GM23338 (cell line): ENCODE measurements at regions not wholly inside any gene's neighbourhood (a gene's known extent, or its start where the extent isn't known, plus 50 kb on each side); places are given as distances from the start of the nearest gene placed in this dataset.

Source experiments
- CREB1 ChIP-seq: fragments of 250-450 bp; sonication (Bioruptor Pico); IDR thresholded peaks from 2 replicates; pipeline ENCODE4 v1.5.0; 2020; ENCODE audit warnings: low read depth, mild to moderate bottlenecking, moderate library complexity
- EZH2 ChIP-seq: fragments of 200-600 bp; sonication (generic); IDR thresholded peaks from one replicate; pipeline ENCODE4 v1.8.0; 2017; ENCODE audit warnings: antibody characterized with exemption, mild to moderate bottlenecking, low read depth; ENCODE audit not compliant: unreplicated experiment
- EZH2phosphoT487 ChIP-seq: fragments of 200-600 bp; sonication (generic); IDR thresholded peaks from one replicate; pipeline ENCODE4 v1.8.1; 2018; ENCODE audit warnings: antibody characterized with exemption; ENCODE audit not compliant: unreplicated experiment
- JUNB ChIP-seq: IDR thresholded peaks from one replicate; pipeline ENCODE4 v1.6.1; 2016; ENCODE audit warnings: antibody characterized with exemption; ENCODE audit not compliant: unreplicated experiment
- POLR2AphosphoS5 ChIP-seq: IDR thresholded peaks from 2 replicates; pipeline ENCODE4 v1.6.1; 2016; ENCODE audit warnings: antibody characterized with exemption, low read depth
- STAT1 ChIP-seq: IDR thresholded peaks from one replicate; pipeline ENCODE4 v1.6.1; 2016; ENCODE audit warnings: antibody characterized with exemption; ENCODE audit not compliant: unreplicated experiment
- ZNF331 ChIP-seq: fragments of 250-450 bp; sonication (Bioruptor Pico); IDR thresholded peaks from 2 replicates; pipeline ENCODE4 v1.5.0; 2020; ENCODE audit warnings: low read depth, mild to moderate bottlenecking, moderate library complexity
- TF ChIP-seq, protein P1 (sequence below), 2 experiments: fragments of 200-600 bp in 1 of 2; sonication (generic) in 1 of 2; conservative IDR thresholded peaks; 2 replicates each; pipeline versions ENCODE4 v1.5.1 to v1.6.1; 2016 to 2017; ENCODE audit warnings: antibody characterized with exemption in 2 of 2, low read depth in 2 of 2, mild to moderate bottlenecking in 2 of 2, moderate library complexity in 1 of 2
- TF ChIP-seq, protein P2 (sequence below): IDR thresholded peaks from one replicate; pipeline ENCODE4 v1.6.1; 2018; ENCODE audit warnings: antibody characterized with exemption; ENCODE audit not compliant: unreplicated experiment

DNA sequence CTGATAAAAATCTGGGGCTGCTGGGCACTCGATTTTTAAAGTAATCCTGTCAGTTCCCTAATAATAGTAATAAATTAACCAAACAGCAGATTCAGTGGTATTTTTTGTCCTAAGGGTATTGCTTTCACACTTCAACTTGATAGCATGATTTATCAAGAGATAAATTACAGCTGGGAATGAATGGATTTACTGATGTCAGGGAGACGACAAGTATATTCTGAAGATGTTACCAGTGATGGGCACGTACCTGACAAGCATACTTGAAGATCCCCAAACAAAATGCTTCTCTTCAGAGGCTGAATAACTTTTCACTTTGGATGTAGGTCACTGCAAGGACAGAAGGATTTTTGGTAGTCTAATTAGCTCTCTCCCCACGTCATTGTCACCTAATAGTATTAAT is 82.0 kb downstream of the OLFM4 start:
- TF ChIP-seq EZH2 (no peak), EZH2phosphoT487 (no peak), CREB1 (no peak), POLR2AphosphoS5 (no peak), JUNB (no peak), STAT1 (no peak), ZNF331 (CRISPR knock-in tag) (no peak)
- TF ChIP-seq, protein P1, sequence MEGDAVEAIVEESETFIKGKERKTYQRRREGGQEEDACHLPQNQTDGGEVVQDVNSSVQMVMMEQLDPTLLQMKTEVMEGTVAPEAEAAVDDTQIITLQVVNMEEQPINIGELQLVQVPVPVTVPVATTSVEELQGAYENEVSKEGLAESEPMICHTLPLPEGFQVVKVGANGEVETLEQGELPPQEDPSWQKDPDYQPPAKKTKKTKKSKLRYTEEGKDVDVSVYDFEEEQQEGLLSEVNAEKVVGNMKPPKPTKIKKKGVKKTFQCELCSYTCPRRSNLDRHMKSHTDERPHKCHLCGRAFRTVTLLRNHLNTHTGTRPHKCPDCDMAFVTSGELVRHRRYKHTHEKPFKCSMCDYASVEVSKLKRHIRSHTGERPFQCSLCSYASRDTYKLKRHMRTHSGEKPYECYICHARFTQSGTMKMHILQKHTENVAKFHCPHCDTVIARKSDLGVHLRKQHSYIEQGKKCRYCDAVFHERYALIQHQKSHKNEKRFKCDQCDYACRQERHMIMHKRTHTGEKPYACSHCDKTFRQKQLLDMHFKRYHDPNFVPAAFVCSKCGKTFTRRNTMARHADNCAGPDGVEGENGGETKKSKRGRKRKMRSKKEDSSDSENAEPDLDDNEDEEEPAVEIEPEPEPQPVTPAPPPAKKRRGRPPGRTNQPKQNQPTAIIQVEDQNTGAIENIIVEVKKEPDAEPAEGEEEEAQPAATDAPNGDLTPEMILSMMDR (conservative IDR thresholded peaks at IDR 0.05; ENCODE audit: low read depth in 2 of 2), result no peak
- TF ChIP-seq, protein P2, sequence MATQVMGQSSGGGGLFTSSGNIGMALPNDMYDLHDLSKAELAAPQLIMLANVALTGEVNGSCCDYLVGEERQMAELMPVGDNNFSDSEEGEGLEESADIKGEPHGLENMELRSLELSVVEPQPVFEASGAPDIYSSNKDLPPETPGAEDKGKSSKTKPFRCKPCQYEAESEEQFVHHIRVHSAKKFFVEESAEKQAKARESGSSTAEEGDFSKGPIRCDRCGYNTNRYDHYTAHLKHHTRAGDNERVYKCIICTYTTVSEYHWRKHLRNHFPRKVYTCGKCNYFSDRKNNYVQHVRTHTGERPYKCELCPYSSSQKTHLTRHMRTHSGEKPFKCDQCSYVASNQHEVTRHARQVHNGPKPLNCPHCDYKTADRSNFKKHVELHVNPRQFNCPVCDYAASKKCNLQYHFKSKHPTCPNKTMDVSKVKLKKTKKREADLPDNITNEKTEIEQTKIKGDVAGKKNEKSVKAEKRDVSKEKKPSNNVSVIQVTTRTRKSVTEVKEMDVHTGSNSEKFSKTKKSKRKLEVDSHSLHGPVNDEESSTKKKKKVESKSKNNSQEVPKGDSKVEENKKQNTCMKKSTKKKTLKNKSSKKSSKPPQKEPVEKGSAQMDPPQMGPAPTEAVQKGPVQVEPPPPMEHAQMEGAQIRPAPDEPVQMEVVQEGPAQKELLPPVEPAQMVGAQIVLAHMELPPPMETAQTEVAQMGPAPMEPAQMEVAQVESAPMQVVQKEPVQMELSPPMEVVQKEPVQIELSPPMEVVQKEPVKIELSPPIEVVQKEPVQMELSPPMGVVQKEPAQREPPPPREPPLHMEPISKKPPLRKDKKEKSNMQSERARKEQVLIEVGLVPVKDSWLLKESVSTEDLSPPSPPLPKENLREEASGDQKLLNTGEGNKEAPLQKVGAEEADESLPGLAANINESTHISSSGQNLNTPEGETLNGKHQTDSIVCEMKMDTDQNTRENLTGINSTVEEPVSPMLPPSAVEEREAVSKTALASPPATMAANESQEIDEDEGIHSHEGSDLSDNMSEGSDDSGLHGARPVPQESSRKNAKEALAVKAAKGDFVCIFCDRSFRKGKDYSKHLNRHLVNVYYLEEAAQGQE, result no peak
